Ovary (tissue), 3 donors: ENCODE measurements at regions not wholly inside any gene's neighbourhood (a gene's known extent, or its start where the extent isn't known, plus 50 kb on each side); places are given as distances from the start of the nearest gene placed in this dataset.

ENCODE experiments used
- POLR2A ChIP-seq: fragments of 450-650 bp; IDR thresholded peaks from one replicate; pipeline ENCODE4 v1.6.1; 2017; ENCODE audit warnings: antibody characterized with exemption, mild to moderate bottlenecking, moderate library complexity
- TF ChIP-seq, protein P1 (sequence below), 3 donors: fragments of 450-650 bp in 2 of 3; fragments of 200-600 bp in 1 of 3; IDR thresholded peaks; one replicate each; pipeline versions ENCODE4 v1.5.1 to v1.8.0; 2016 to 2022; ENCODE audit warnings: antibody characterized with exemption in 3 of 3, mild to moderate bottlenecking in 1 of 3
- donor health status: DM: no; HTN: no; CAD: no.

GRCh38 chr10:30151581-30152389, 92.4 kb upstream of the JCAD start:
- TF ChIP-seq, protein P1, sequence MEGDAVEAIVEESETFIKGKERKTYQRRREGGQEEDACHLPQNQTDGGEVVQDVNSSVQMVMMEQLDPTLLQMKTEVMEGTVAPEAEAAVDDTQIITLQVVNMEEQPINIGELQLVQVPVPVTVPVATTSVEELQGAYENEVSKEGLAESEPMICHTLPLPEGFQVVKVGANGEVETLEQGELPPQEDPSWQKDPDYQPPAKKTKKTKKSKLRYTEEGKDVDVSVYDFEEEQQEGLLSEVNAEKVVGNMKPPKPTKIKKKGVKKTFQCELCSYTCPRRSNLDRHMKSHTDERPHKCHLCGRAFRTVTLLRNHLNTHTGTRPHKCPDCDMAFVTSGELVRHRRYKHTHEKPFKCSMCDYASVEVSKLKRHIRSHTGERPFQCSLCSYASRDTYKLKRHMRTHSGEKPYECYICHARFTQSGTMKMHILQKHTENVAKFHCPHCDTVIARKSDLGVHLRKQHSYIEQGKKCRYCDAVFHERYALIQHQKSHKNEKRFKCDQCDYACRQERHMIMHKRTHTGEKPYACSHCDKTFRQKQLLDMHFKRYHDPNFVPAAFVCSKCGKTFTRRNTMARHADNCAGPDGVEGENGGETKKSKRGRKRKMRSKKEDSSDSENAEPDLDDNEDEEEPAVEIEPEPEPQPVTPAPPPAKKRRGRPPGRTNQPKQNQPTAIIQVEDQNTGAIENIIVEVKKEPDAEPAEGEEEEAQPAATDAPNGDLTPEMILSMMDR (IDR thresholded peaks at IDR 0.05), result no peak
- no peak for TF ChIP-seq POLR2A
